ENCODE measurements at regions not wholly inside any gene's neighbourhood (a gene's known extent, or its start where the extent isn't known, plus 50 kb on each side); places are given as distances from the start of the nearest gene placed in this dataset.
A peak's percentile ranks its signal among the peaks of the same experiment; 100 is the strongest.

GRCh38 chr9:14438232-14439021, 124.5 kb upstream of the NFIB start:
- intact Hi-C loops (cut with DNase I), result loop anchor here (10.0 kb wide), 1 partner anchor 1404 kb away; no protein-coding TSS in a partner anchor
- ATAC-seq (ENCODE audit: poor library complexity) (no peak), DNase-seq (no peak)

- ATAC-seq (ENCODE audit: poor library complexity) (no peak), DNase-seq (no peak)
- intact Hi-C loops (cut with DNase I), result loop anchor here (10.0 kb wide), 1 partner anchor 1403 kb away; no protein-coding TSS in a partner anchor
Observed at GRCh38 chr9:14437354-14438231, 123.7 kb upstream of the NFIB start.

- ATAC-seq (ENCODE audit: poor library complexity), result peak; percentile 19
- intact Hi-C loops (cut with DNase I), result loop anchor here (10.0 kb wide), 1 partner anchor 1401 kb away; no protein-coding TSS in a partner anchor
Observed at GRCh38 chr9:14435871-14436270, 121.9 kb upstream of the NFIB start.

GRCh38 chr9:14434971-14435718, 121.2 kb upstream of the NFIB start:
- ATAC-seq (ENCODE audit: poor library complexity), result peak; percentile 83
- intact Hi-C loops (cut with DNase I), result loop anchor here (10.0 kb wide), 1 partner anchor 1400 kb away; no protein-coding TSS in a partner anchor
- DNase-seq, result no peak

More at GRCh38 chr9:14435871-14436270, 121.9 kb upstream of the NFIB start:
- DNase-seq, result no peak

- DNase-seq (no peak), ATAC-seq (ENCODE audit: poor library complexity) (no peak)
- intact Hi-C loops (cut with DNase I), result loop anchor here (10.0 kb wide), 1 partner anchor 1399 kb away; no protein-coding TSS in a partner anchor
Observed at GRCh38 chr9:14434158-14434504, 120.2 kb upstream of the NFIB start.

- ATAC-seq (ENCODE audit: poor library complexity), result peak; percentile 69
- intact Hi-C loops (cut with DNase I), result loop anchor here (10.0 kb wide), 1 partner anchor 1399 kb away; no protein-coding TSS in a partner anchor
- no peak for DNase-seq
Observed at GRCh38 chr9:14433351-14434157, 119.6 kb upstream of the NFIB start.

- ATAC-seq (ENCODE audit: poor library complexity), result no peak
- intact Hi-C loops (cut with DNase I), result loop anchor here (10.0 kb wide), 1 partner anchor 1398 kb away; no protein-coding TSS in a partner anchor
- no peak for DNase-seq
Observed at GRCh38 chr9:14432666-14433350, 118.9 kb upstream of the NFIB start.

- peak; percentile 78 for DNase-seq
- ATAC-seq (ENCODE audit: poor library complexity), result peak; percentile 86
Observed at GRCh38 chr9:14428781-14429230, 114.9 kb upstream of the NFIB start.

GRCh38 chr9:14427419-14427818, 113.5 kb upstream of the NFIB start:
- intact Hi-C loops (cut with DNase I), result no loop called here
- ATAC-seq (ENCODE audit: poor library complexity) (no peak), DNase-seq (no peak)

More at GRCh38 chr9:14428781-14429230, 114.9 kb upstream of the NFIB start:
- intact Hi-C loops (cut with DNase I), result no loop called here

- intact Hi-C loops (cut with DNase I), result no loop called here
- DNase-seq (no peak), ATAC-seq (ENCODE audit: poor library complexity) (peak; percentile 62)
Observed at GRCh38 chr9:14424983-14425382, 111.0 kb upstream of the NFIB start.

GRCh38 chr9:14424289-14424688, 110.3 kb upstream of the NFIB start:
- ATAC-seq (ENCODE audit: poor library complexity) (no peak), DNase-seq (no peak)
- intact Hi-C loops (cut with DNase I), result no loop called here

GRCh38 chr9:14423815-14424261, 109.9 kb upstream of the NFIB start:
- DNase-seq, result no peak
- intact Hi-C loops (cut with DNase I), result no loop called here
- no peak for ATAC-seq (ENCODE audit: poor library complexity)

GRCh38 chr9:14421291-14421690, 107.3 kb upstream of the NFIB start:
- ATAC-seq (ENCODE audit: poor library complexity) (no peak), DNase-seq (no peak)
- intact Hi-C loops (cut with DNase I), result no loop called here

GRCh38 chr9:14418941-14419937, 105.3 kb upstream of the NFIB start:
- intact Hi-C loops (cut with DNase I), result no loop called here

GRCh38 chr9:14418301-14418940, 104.5 kb upstream of the NFIB start:
- DNase-seq (no peak), ATAC-seq (ENCODE audit: poor library complexity) (no peak)
- intact Hi-C loops (cut with DNase I), result no loop called here

More at GRCh38 chr9:14418941-14419937, 105.3 kb upstream of the NFIB start:
- ATAC-seq (ENCODE audit: poor library complexity), result no peak
- DNase-seq, result no peak

- no peak for DNase-seq
- intact Hi-C loops (cut with DNase I), result no loop called here
Observed at GRCh38 chr9:14417237-14417636, 103.3 kb upstream of the NFIB start.

More at GRCh38 chr9:14417237-14417636, 103.3 kb upstream of the NFIB start:
- no peak for ATAC-seq (ENCODE audit: poor library complexity)

Data from Right ventricle myocardium superior (tissue), 1 donor.